ENCODE measurements at regions not wholly inside any gene's neighbourhood (a gene's known extent, or its start where the extent isn't known, plus 50 kb on each side); places are given as distances from the start of the nearest gene placed in this dataset.
A peak's percentile ranks its signal among the peaks of the same experiment; 100 is the strongest.

DNA sequence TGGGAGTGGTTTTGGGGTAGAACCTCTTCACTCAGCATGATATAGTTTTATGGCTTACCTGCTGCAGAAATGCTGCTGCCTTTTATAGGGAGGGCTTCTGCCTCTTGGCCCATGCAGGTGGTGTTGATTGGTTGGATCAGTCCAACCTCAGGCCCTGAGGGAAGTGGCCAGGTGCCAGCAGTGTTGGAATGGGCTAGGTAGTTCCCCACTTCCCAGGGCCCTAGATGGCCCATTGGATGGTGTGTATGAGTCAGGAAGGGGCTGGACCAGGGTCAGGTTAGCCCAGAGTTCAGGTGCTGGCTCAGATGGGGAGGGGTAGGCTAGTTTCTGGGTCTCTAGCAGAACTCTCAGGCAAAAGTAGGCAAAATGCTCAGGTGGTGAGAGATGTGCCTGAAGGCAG is 455.5 kb downstream of the CCSER2 start:
- no peak for DNase-seq (ENCODE audit: low spot score)

DNA sequence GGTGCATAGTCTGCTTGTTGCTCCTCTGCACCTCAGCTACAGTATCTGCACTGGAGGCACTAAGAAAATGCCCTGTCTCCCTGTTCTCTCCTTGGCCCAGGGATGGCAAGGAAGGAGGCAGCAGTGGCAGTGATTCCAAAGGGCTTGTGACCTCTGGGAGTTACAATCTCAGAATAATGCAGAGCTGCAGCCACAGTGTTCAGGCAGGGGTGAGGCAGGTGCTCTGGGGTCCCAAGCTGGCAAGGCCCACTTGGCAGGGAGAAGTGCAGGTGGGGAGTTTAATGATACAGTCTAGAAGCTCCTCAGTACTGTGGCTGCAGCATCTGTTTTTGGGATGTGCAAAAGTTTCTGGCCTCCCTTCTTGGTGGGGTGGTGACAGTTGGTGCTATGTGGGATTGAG is 456.4 kb downstream of the CCSER2 start:
- DNase-seq (ENCODE audit: low spot score) = no peak

DNA sequence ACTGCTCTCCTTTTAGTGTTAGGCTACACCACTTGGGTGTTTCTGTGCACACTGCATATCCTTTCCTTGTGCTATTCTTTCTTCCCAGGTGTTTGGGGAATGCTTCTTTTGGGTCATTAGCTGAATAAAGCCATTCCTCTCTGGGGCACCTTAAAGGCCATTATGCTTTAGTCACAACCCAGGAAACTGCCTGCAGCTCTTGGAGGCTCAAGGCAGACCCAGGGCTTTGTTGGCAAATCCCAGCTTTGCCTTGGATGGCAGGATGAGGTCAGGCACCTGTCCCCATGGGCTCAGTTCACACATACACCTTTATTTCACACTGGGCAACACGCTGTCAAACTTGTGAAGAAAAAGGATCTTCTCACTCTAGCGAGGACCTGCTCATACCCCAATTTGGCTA is 460.6 kb downstream of the CCSER2 start:
- no peak for DNase-seq (ENCODE audit: low spot score)

DNA sequence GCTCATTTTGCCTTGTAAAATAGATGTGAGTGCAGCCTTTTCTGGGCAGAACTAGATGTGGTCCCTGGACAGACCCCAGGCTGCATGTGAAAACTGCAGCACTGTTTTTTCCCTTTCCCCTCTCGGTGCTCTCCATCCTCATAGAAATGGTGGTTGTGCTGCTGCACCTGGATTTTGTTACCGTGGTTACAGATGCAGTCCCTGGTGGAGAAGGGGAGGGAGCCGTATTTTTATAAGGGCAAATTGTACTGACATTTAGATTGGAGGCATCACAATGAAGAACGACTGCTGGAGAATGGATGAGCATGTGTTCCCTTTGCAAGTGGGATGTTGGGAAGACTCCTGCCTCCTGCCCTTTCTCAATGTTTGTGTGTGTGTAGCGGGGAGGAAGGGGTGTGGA is 469.9 kb downstream of the CCSER2 start:
- no peak for DNase-seq (ENCODE audit: low spot score)

DNA sequence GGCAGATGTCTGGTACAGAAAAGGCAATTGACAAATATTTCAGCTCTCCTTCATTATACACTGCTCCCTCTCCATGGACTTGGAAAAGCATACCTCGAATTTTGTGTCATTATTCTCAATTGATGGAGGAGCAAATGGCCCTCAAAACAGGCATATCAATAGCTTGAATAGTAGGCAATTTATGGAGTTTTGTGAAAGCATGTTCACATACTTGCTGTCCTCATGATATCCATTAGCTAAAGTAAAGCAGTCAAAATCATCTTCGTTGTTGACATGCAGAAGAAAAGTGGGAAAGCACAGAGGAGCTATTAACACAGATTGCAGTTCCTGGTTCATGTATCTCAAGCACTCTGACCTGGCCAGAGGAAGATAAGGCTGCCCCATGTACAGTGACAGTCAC is 472.8 kb downstream of the CCSER2 start:
- no peak for DNase-seq (ENCODE audit: low spot score)

DNA sequence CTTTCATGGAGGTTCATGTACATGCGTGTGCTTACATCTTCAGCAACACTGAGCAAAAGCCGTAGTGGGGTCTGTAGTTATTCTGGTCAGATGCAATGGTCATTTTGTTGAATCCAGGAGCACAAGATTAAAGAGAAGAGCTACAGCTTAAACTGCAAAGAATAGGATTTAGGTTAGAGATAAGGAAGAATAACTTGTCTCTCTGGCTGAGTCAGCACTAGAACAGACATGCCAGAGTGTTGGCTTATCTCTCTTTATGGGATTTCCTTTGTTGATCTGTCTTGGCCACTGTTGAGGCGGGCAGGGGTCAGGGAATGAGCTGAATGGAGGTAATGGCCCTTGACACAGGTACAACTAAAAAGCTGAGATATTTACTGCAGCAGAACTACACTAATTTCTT is 473.5 kb downstream of the CCSER2 start:
- DNase-seq (ENCODE audit: low spot score) = peak; percentile 52

DNA sequence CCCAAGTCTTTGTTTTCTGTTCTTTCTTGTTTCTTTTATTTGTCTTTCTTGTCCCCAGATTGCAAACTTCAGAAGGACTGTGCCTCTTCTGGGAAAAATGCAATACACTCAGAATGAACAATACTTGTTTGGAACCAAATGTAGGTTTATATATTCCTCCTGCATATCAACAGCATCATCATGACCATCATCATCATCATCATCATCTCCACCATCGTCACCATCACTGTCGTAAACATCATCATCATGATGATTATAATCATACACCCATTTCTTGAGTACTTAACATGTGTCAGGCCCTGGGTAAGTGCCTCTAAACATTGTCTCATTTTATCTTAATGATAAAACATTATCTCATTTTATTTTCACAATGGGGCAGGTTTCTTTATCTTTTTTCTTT is 476.8 kb downstream of the CCSER2 start:
- DNase-seq (ENCODE audit: low spot score) = no peak

DNA sequence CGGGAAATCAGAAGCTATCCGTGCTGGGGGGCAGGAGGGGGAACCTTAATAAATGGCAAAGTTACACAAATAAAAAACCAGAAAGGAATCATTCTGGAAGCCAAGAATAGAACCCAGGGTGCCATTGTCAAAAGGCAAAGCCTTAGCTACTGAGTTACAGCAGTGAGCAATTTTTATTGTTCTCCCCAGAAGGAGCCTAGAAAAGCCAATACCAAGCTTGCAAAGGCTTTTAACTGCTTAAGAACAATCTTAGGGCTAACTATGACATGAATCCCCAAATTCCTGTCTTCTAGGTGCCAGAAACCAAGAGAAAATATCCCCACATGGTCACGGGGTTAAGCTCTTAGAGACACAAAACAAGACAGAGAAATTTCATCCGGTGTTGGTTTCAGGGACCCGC is 482.7 kb downstream of the CCSER2 start:
- no peak for DNase-seq (ENCODE audit: low spot score)

DNA sequence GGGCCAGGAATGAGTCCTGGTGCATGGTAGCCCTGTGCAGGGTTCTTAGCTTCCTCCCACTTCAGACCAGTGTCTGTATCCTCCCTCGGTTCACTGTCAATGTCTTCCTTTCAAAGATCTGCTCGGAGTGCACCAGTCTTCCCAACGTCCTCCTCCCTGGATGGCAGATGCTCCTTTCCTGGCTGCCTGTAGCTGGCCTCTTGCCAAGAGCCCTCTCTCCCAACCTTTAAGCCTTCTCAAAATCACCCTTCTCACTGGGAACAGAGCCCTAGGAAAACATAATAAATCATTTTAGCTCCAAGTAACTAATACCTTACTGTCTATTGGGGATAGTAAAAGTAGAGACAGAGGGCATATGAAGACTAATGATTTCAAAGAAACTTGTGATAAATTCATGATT is 490.6 kb downstream of the CCSER2 start:
- no peak for DNase-seq (ENCODE audit: low spot score)

DNA sequence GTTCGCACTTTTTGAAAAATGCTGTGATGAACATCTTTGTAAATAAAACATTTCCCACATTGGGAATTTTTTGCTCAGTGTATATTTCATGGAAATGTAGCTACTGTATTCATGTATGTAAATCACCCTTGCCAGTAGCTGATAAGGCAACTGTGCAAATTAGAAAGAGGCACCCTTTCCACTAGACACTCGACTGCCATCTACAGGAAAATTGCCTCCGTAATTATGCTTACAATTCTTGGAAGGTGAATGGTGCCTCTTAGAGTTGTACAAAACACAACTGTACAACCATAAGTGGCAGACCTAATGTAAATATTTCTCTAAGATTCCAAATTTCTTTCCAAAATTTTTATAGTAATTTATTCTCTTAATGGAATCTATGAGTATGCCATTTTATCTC is 491.7 kb downstream of the CCSER2 start:
- DNase-seq (ENCODE audit: low spot score) = no peak

DNA sequence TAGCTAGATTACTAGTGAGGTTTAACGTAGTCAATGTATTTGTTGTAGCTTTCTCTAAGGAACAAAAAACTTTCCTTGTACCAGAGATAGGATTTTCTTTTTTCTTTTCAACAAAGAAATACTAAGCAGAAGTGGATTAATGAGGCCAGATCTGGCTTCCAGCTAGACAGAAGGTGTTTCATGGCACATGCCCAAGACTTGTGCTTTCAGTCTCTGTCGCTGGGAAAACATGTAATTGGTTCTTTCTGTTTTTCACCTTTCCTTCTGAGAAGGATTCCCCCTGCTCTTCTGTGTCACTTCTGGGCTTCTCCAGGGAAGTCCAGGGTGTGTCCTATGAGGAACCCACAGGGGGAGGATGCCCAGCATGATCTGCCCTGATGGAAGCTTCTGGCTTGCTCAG is 492.2 kb downstream of the CCSER2 start:
- no peak for DNase-seq (ENCODE audit: low spot score)

DNA sequence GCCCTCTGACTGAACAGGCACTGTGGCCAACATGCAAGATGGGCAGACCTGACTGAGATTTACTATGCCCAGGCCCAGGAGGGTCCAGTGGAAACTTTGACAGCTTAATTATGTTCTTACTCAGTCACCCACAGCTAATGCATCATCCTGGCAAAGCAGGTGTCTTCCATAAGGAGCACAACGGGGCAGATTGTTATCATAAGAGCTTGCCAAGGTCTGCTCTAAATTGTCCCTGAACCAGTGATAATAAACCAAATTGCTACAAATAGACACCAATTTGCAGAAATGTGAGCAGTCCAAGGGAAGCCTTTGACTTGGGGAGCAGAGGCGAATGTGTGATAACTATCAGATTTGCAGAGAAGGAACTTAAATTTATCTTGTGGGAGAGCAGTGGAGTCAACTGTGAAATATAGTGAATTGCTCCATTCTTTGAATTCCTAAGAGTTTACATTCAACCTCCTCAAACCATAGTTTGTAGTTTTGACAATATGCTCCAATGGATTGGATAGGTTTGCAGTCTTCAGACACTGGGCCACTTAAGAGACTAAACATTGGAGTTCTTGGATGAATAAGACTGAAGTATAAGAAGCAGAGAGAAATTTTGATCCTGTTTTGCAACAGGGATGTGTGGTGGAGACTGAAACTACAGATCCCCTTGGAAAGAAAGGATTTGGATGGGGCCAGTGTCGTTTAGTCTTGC is 494.7 kb downstream of the CCSER2 start:
- no peak for DNase-seq (ENCODE audit: low spot score)

DNA sequence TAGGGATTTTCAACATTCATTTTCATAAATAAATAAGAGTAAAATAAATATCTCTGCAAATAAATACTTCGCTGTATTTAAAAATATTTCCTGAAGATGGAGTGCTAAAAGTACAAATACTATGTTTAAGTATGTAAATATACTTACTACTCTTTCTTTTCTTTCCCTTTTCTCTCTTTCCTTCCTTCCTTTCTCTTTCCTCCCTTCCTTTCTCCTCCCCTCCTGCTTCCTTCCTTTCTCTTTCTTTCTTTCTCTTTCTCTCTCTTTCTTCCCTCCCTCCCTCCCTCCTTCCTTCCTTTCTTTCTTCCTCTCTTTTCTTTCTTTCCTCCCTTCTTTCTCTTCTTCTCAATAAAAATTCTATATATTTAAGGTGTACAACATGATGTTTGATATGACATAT is 496.1 kb downstream of the CCSER2 start:
- DNase-seq (ENCODE audit: low spot score) = no peak

DNA sequence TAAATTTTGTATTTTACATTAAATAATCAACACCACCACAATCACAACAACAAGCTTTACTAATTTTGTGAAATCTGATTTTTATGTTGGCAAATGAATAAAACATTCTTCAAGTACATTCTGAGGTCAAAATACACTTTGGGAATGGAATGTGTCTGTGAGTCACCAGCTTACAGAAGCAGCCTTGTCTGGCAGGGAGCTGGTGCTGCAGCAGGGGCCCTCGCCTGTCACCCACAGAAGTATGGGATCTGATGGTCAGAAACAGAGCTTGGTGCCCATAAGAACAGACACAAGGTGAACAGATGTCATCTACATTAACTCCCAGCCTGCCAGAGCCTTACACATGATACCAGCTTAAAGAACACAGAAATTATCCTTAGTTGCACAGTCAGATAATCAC is 496.9 kb downstream of the CCSER2 start:
- DNase-seq (ENCODE audit: low spot score) = peak; percentile 84

DNA sequence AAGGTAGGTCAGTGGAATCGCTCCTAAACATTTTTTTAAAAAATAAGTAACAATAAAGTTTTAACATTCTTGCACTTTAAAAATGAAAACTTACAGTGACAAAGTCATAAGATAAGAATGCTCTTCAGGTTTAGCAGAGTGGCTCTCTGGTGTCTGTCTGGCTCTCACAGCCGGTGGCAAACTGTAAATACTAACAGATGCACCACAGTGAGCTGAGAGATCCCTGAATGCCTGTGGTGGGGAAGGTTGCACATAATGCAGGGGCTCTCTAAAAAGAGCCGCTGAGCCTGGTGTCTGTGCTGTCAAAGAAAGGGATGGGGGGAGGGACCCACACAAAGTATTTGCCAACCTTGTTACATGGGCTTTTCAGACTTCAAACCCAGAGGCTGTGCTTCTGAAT is 498.3 kb downstream of the CCSER2 start:
- no peak for DNase-seq (ENCODE audit: low spot score)

DNA sequence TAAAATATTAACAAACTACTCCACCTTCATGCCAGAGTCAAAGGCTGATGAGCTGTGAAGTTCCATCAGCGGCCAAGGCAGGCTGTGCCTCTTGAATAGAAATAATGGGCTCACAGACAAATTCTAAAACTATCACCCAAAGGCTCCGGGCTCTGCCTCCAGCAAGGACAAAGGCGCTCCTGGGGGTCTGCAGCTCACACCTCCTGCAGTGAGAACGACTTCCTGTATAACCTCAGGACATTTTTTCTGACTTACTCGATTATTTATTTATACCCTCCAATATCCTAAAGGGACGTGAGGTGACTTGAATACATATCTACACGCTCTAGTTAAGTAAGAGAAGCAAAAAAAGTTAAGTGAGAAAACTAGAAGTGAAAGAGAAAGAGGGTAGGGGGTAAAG is 500.7 kb downstream of the CCSER2 start:
- no peak for DNase-seq (ENCODE audit: low spot score)

DNA sequence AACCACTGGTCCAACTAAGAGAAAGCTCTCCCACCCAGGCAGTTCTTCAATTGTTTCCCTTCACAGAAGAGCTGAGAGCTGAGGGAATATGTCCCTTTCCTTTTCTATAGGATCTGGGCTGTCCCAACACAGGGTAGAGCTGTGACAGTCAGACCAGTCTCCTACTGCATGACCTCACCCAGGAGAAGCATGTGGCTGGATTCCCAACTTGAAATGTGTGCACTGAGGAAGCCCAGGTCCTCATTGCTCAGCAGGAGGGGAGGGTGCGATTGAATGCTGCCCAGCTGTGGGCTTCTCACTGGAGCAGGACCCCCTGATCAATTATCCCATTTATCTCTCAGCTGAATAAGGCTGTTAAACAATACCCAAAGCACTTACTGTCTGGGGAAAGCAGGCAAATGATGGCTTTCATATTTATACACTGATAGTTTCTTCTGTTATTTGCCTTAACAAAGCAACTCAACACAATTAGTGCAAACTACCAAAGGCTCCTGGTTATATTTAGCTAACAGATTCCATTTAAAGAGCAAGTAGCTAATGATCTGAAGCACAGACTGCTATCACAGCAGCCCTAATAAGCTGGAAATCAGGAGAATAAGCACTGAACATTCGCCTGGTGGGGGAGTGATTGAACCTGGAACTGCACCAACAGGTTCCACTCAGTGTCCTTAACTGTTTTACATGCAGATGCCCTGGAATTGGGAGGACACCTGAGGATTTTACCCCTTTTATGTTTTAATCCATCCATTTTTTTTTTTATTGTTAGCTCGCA is 508.8 kb downstream of the CCSER2 start:
- no peak for DNase-seq (ENCODE audit: low spot score)

DNA sequence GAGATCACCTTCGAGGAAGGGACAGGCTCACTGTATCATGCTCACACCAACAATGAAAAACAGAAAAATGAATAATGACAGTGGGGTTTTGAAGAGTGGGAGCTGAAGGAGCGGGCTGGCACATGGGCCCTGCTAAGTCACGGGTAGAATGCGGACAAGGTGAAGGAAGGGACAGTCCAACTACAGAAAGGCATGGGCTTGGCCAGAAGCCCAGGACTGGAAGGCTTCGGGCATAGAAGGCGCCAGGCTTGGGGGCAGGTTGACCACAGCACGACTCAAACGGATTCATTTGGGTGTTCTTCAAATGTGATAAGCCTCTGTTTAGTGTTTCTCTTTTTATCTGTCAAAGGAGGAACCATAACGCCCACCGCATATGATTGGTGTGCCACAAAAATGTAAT is 509.5 kb downstream of the CCSER2 start:
- DNase-seq (ENCODE audit: low spot score) = no peak

DNA sequence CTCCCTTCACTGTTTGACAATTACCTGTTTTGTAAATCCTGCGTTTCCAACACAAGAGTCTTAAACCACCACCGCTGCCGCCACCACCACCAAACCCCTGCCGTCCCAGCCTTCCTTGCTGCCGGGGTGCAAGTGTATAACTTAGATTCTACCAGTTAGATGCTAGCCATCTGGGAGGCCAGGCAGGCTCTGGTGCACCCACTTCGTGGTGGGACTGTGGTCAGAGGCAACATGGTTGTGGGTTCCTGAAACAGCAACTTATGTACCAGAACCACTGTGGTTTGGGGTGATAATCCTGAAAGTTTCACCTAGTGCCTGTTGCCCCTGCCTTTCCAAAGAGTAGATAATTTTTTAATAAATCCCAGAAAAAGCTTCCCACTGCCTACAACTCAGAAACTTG is 510.5 kb downstream of the CCSER2 start:
- no peak for DNase-seq (ENCODE audit: low spot score)

DNA sequence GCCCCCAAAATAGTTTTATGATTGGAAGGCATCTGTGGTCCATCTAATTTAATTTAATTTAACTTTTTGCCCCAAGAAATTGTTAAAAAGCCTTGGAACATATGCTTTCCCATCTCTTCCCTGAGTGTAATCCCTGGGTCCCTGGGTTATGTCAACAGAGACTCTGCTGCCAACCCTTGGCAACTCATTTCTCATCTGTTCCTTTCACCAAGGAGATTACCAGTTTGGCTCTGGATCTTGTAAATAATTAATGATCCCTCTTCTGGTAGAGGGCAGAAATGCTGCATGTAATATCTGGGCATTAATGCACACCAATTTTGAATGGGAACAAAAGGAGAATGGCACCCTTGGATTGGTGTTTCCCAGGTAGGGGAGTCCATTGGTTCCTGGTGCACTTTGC is 514.2 kb downstream of the CCSER2 start:
- DNase-seq (ENCODE audit: low spot score) = peak; percentile 53

DNA sequence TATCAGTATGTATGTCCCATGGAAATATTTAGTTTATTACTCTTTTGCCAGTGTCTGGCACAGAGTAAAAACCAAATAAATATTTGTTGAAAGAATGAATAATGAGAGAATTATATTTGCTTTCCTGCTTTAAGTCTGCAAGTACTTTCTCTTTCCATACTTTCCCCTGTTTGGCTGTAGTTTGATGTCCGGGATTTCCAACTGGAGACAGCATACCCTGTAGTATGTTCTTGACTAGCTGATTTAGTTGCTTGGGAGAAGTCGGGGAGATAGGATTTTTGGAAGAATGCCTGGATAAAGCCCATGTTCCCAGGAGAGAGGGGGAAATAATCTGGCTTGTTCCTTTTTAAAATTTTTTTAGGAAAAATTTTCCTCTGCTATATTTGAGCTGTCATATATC is 516.1 kb downstream of the CCSER2 start:
- peak; percentile 93 for DNase-seq (ENCODE audit: low spot score)

DNA sequence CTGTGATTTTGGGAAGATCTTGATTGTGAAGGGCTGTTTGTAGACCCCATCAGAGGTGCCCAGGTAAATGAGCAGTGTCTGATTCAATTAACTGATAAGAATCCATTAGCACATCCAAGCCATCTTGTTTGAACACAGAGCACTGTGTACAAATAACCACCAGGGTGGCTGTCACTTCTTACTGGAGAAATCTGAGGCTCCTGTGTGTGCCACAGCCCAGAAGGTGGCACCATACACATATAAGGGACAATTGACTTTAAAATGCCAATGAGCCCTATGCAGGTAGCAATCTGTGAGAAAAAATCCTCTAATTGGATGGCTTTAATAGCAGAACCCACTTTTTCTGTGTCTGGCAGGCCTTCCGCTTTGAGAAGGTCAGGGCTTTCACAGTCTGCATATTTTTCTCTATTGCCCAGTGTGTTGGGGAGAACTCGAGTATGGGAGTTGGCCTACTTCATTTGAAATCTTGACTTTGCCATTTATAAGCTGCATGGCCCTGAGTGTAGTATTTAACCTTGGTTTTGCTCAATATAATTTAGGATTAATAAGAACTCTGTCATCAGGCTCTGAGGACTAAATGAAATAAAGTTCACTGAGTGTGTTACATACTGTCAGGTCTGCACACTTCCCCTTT is 517.4 kb downstream of the CCSER2 start:
- no peak for DNase-seq (ENCODE audit: low spot score)

DNA sequence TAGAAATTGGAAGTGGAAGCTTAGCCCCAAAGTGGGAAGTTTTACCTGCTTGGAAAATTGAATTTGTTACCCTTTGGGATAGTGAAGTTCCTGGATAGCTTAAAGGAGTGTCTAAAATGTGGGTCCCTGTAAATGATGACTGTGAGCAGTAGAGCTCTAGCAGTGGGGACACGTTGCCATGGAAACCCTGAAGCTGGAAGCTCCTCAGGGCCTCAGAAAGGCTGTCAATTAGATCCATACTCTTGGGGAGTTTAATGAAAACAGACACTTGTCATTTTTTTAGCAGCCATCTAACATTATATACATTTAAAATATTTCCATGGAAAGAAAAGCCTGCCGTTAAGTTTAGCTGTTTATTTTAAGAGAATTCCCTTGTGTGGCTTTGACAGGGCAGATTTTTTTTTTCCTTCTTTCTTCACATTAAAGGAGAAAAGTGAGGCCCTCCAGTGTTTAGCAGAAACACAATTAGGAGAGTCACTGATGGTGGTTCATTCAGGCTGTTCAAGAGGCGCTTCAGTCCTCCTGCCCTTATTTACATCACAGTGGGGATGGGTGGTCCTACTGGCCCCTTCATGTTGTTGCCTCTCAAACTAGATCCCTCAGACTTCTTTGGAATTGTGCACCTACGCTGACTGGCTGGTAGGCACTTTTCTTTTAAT is 518.4 kb downstream of the CCSER2 start:
- no peak for DNase-seq (ENCODE audit: low spot score)
